DND-41 (cell line): ENCODE measurements at regions not wholly inside any gene's neighbourhood (a gene's known extent, or its start where the extent isn't known, plus 50 kb on each side); places are given as distances from the start of the nearest gene placed in this dataset.

Experiments
- CTCF ChIP-seq: IDR thresholded peaks from 2 replicates; pipeline ENCODE4 v1.5.1; 2012; ENCODE audit warnings: borderline replicate concordance, low read length, moderate library complexity, mild to moderate bottlenecking; ENCODE audit not compliant: poor library complexity, severe bottlenecking; ENCODE audit errors: extremely low read depth
- EZH2 ChIP-seq: IDR thresholded peaks from 3 replicates; pipeline ENCODE4 v1.6.1; 2012; ENCODE audit warnings: borderline replicate concordance, low read depth, mild to moderate bottlenecking, moderate library complexity, low read length, inconsistent platforms; ENCODE audit not compliant: severe bottlenecking

DNA sequence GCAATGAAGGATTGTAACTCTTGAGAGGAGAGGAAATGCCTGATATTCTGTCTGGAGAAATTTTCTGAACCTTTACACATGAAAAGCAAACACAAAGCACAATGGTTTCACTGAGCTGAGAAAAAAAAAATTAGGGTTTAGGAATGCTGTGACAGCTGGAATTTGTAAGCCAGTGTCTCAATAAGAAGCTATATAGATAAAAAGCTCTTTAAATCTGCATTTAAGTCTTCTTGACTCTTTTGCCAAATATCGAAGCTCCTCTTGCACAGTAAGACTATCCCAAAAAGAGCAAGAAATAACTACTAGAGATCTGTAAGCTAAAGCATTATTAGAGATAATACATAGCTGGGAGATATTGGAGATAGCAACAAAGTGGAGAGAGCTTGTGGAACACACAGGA is 1334.0 kb upstream of the CITED2 start:
- TF ChIP-seq CTCF = no peak
- no peak for TF ChIP-seq EZH2
